ENCODE measurements at regions not wholly inside any gene's neighbourhood (a gene's known extent, or its start where the extent isn't known, plus 50 kb on each side); places are given as distances from the start of the nearest gene placed in this dataset.

DNA sequence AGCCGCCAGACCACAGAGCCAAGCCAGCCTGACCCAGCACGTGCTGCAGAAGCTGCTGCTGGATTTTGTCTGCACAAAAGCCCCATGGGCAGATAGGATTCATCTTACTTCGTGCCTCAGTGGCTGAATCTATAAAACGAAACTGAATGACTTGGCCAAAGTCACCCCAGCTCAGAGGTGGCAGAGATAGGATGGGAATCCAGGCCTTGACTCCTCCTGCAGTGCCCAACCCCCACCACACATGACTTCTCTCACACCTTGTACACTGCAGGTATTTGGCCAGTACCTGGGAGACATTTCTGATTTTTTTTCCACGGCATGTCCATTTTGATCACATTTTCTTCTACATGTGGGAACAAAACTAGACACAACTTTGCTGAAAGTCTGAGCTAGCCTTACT, 182.1 kb downstream of the ANKRD60 start:
- H3K27ac ChIP-seq = no peak overlapping the region
- TF ChIP-seq ZFX (IDR thresholded peaks at IDR 0.05; ENCODE audit: borderline replicate concordance) = no peak
- TF ChIP-seq, protein P1, sequence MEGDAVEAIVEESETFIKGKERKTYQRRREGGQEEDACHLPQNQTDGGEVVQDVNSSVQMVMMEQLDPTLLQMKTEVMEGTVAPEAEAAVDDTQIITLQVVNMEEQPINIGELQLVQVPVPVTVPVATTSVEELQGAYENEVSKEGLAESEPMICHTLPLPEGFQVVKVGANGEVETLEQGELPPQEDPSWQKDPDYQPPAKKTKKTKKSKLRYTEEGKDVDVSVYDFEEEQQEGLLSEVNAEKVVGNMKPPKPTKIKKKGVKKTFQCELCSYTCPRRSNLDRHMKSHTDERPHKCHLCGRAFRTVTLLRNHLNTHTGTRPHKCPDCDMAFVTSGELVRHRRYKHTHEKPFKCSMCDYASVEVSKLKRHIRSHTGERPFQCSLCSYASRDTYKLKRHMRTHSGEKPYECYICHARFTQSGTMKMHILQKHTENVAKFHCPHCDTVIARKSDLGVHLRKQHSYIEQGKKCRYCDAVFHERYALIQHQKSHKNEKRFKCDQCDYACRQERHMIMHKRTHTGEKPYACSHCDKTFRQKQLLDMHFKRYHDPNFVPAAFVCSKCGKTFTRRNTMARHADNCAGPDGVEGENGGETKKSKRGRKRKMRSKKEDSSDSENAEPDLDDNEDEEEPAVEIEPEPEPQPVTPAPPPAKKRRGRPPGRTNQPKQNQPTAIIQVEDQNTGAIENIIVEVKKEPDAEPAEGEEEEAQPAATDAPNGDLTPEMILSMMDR (IDR thresholded peaks at IDR 0.05) = no peak

DNA sequence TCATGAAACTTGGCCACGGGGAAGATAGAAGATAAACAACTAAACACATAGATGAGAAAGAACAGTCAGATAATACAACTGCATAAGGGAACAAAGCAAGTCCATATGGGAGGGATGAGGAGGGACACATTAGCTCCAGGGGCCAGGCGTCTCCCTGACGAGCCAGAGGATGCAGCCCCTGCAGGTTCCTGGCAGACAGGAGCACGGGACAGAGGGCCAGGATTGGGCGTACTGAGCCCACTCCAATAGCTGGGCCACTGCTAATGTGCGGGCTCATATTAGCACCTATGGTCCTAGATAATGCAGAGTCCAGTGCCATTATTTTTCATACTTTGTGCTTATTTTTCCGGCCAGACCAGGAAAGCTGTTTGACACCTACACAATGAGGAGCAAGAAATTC, 182.9 kb downstream of the ANKRD60 start:
- no peak for TF ChIP-seq ZFX (IDR thresholded peaks at IDR 0.05; ENCODE audit: borderline replicate concordance)
- TF ChIP-seq, protein P1 (IDR thresholded peaks at IDR 0.05) = no peak
- H3K27ac ChIP-seq = no peak overlapping the region

GRCh38 chr20:58044931-58045555, 183.4 kb downstream of the ANKRD60 start:
- H3K27ac ChIP-seq = no peak overlapping the region
- no peak for TF ChIP-seq ZFX (IDR thresholded peaks at IDR 0.05; ENCODE audit: borderline replicate concordance)
- TF ChIP-seq, protein P1 (IDR thresholded peaks at IDR 0.05) = no peak

DNA sequence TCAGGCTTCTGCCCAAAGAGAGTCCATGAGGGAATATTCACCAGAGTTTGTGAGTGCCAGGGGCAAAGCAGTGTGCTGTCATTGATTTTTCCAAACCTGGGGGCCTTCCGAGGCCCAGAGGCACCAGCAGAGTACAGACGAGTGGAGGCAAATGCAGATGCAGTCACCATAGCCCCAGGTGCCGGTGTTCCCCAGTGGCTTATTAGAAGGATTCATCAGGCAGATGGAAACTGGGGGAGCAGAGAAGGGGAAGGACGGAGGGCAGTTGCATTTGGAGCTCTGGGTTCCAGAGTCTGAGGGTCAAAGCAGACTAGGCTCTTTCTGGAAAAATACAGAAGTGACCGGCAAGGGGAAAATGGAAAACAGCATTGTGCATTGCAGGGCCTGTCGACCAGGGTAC, 184.2 kb downstream of the ANKRD60 start:
- TF ChIP-seq ZFX (IDR thresholded peaks at IDR 0.05; ENCODE audit: borderline replicate concordance) = no peak
- H3K27ac ChIP-seq = no peak overlapping the region

- no peak for TF ChIP-seq ZFX (IDR thresholded peaks at IDR 0.05; ENCODE audit: borderline replicate concordance)
- TF ChIP-seq, protein P1 (IDR thresholded peaks at IDR 0.05) = no peak
- H3K27ac ChIP-seq = no peak overlapping the region
Observed at GRCh38 chr20:58043236-58044140, 185.0 kb downstream of the ANKRD60 start.

DNA sequence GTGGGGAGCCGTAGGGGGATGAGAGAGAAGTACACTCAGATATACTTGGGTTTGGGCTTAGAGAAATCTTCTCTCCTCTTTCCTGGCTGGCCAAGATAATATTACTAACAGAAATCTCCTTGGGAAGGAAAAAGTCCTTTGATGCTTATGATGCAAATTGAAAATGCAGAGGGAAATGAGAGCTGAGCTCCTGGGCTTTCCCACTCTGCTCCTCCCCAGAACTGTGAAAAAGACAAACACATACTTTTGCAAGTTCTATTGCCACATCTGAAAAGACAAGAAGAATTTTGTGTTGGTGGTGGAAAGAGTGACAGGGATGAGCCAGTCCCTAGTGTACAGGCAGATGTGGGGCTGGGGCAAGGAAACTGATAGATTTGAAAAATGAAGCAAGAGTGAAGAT, 185.9 kb downstream of the ANKRD60 start:
- TF ChIP-seq ZFX (IDR thresholded peaks at IDR 0.05; ENCODE audit: borderline replicate concordance) = no peak
- TF ChIP-seq, protein P1 (IDR thresholded peaks at IDR 0.05) = no peak
- no peak overlapping the region for H3K27ac ChIP-seq

- H3K27ac ChIP-seq = no peak overlapping the region
- TF ChIP-seq, protein P1 (IDR thresholded peaks at IDR 0.05) = no peak
- TF ChIP-seq ZFX (IDR thresholded peaks at IDR 0.05; ENCODE audit: borderline replicate concordance) = no peak
Observed at GRCh38 chr20:58040447-58041290, 187.8 kb downstream of the ANKRD60 start.

Data from 22Rv1 (cell line).